HUES48 (cell line): ENCODE measurements at regions not wholly inside any gene's neighbourhood (a gene's known extent, or its start where the extent isn't known, plus 50 kb on each side); places are given as distances from the start of the nearest gene placed in this dataset.
"Not testable (repeated sequence)": the region's sequence is repeated elsewhere in the genome, so short reads cannot be mapped to it uniquely, and the experiment has no call there.

ENCODE experiments used
- H3K27ac ChIP-seq: one replicate; pipeline ENCODE4 v1.7.0; 2013; ENCODE audit warnings: low read depth, low read length, inconsistent platforms
- H3K27me3 ChIP-seq: 2 replicates; pipeline ENCODE4 v1.6.1; 2013; ENCODE audit warnings: mild to moderate bottlenecking, low read length; ENCODE audit not compliant: control insufficient read depth, insufficient read depth
- H3K36me3 ChIP-seq: 2 replicates; pipeline ENCODE4 v1.6.1; 2013; ENCODE audit warnings: low read length; ENCODE audit not compliant: control insufficient read depth, insufficient read depth
- H3K4me1 ChIP-seq: 2 replicates; pipeline ENCODE4 v1.6.1; 2013; ENCODE audit warnings: mild to moderate bottlenecking, low read length; ENCODE audit not compliant: control insufficient read depth, insufficient read depth
- H3K4me3 ChIP-seq: 2 replicates; pipeline ENCODE4 v1.5.1; 2013; ENCODE audit warnings: mild to moderate bottlenecking, low read depth, low read length
- H3K9ac ChIP-seq: 2 replicates; pipeline ENCODE4 v1.6.1; 2013; ENCODE audit warnings: mild to moderate bottlenecking, low read depth, low read length, moderate library complexity
- H3K9me3 ChIP-seq: 2 replicates; pipeline ENCODE4 v1.6.1; 2013; ENCODE audit warnings: low read length; ENCODE audit not compliant: control insufficient read depth, insufficient read depth

- Histone ChIP-seq H3K4me3 (no peak overlapping the region), H3K9me3 (no peaks in the 10 kb centered on the region), H3K36me3 (no peaks in the 10 kb centered on the region), H3K27me3 (no peaks in the 10 kb centered on the region), H3K9ac (no peak overlapping the region), H3K27ac (no peak overlapping the region), H3K4me1 (peaks cover 28% of the 10 kb centered on the region)
These were observed 287.2 kb downstream of the NUF2 start for GRCh38 chr1:163608979-163609378.

GRCh38 chr1:163609858-163610257 is 288.1 kb downstream of the NUF2 start:
- Histone ChIP-seq H3K4me1 (peaks cover 36% of the 10 kb centered on the region), H3K27ac (no peak overlapping the region), H3K9ac (no peak overlapping the region), H3K9me3 (no peaks in the 10 kb centered on the region), H3K36me3 (no peaks in the 10 kb centered on the region), H3K27me3 (no peaks in the 10 kb centered on the region), H3K4me3 (no peak overlapping the region)

- peaks cover 41% of the 10 kb centered on the region for H3K4me1 ChIP-seq
- H3K9me3 ChIP-seq: no peaks in the 10 kb centered on the region
- H3K27ac ChIP-seq: no peak overlapping the region
- H3K9ac ChIP-seq: no peak overlapping the region
- no peak overlapping the region for H3K4me3 ChIP-seq
- H3K36me3 ChIP-seq: no peaks in the 10 kb centered on the region
- H3K27me3 ChIP-seq: no peaks in the 10 kb centered on the region
These were observed 288.7 kb downstream of the NUF2 start for GRCh38 chr1:163610486-163610885.

- Histone ChIP-seq H3K4me3 (no peak overlapping the region), H3K9me3 (peaks cover under 1% of the 10 kb centered on the region; the same call in 1 of the 2 replicates), H3K27me3 (no peaks in the 10 kb centered on the region), H3K9ac (no peak overlapping the region), H3K36me3 (no peaks in the 10 kb centered on the region), H3K27ac (peak overlapping the region; percentile 54), H3K4me1 (peaks cover 46% of the 10 kb centered on the region)
These were observed 292.6 kb downstream of the NUF2 start for GRCh38 chr1:163614361-163614760.

GRCh38 chr1:163628034-163628773 is 306.4 kb downstream of the NUF2 start:
- H3K4me3 ChIP-seq: no peak overlapping the region
- no peaks in the 10 kb centered on the region for H3K4me1 ChIP-seq
- H3K36me3 ChIP-seq: no peaks in the 10 kb centered on the region

GRCh38 chr1:163632269-163632668 is 310.5 kb downstream of the NUF2 start:
- Histone ChIP-seq H3K9me3 (peaks cover 8% of the 10 kb centered on the region; the same call in 1 of the 2 replicates), H3K27me3 (no peaks in the 10 kb centered on the region)

More at GRCh38 chr1:163628034-163628773, 306.4 kb downstream of the NUF2 start:
- H3K27ac ChIP-seq: no peak overlapping the region
- no peaks in the 10 kb centered on the region for H3K27me3 ChIP-seq
- H3K9ac ChIP-seq: no peak overlapping the region
- H3K9me3 ChIP-seq: peaks cover 8% of the 10 kb centered on the region; the same call in 1 of the 2 replicates

GRCh38 chr1:163633366-163633765 is 311.6 kb downstream of the NUF2 start:
- peaks cover 8% of the 10 kb centered on the region; the same call in 1 of the 2 replicates for H3K9me3 ChIP-seq

More at GRCh38 chr1:163632269-163632668, 310.5 kb downstream of the NUF2 start:
- H3K36me3 ChIP-seq: no peaks in the 10 kb centered on the region
- H3K27ac ChIP-seq: no peak overlapping the region
- H3K4me1 ChIP-seq: no peaks in the 10 kb centered on the region
- H3K9ac ChIP-seq: no peak overlapping the region
- no peak overlapping the region for H3K4me3 ChIP-seq

GRCh38 chr1:163645676-163646075 is 323.9 kb downstream of the NUF2 start:
- H3K36me3 ChIP-seq, H3K4me3 ChIP-seq, H3K27me3 ChIP-seq, H3K9ac ChIP-seq, H3K4me1 ChIP-seq, H3K9me3 ChIP-seq, H3K27ac ChIP-seq: not testable (repeated sequence)

More at GRCh38 chr1:163633366-163633765, 311.6 kb downstream of the NUF2 start:
- Histone ChIP-seq H3K4me1 (no peaks in the 10 kb centered on the region), H3K27ac (no peak overlapping the region), H3K27me3 (no peaks in the 10 kb centered on the region), H3K36me3 (no peaks in the 10 kb centered on the region), H3K4me3 (no peak overlapping the region), H3K9ac (no peak overlapping the region)

GRCh38 chr1:163650624-163651023 is 328.9 kb downstream of the NUF2 start:
- Histone ChIP-seq H3K27me3 (no peaks in the 10 kb centered on the region), H3K4me3 (no peak overlapping the region), H3K36me3 (no peaks in the 10 kb centered on the region), H3K9ac (no peak overlapping the region), H3K27ac (no peak overlapping the region), H3K4me1 (0 out of 2 replicates have a peak, but pooled peaks cover 5% of the 10 kb centered on the region), H3K9me3 (no peaks in the 10 kb centered on the region)

- Histone ChIP-seq H3K27me3 (no peaks in the 10 kb centered on the region), H3K27ac (no peak overlapping the region), H3K36me3 (no peaks in the 10 kb centered on the region), H3K9me3 (no peaks in the 10 kb centered on the region), H3K4me3 (no peak overlapping the region), H3K9ac (no peak overlapping the region), H3K4me1 (0 out of 2 replicates have a peak, but pooled peaks cover 5% of the 10 kb centered on the region)
These were observed 330.7 kb downstream of the NUF2 start for GRCh38 chr1:163652441-163652840.

GRCh38 chr1:163655565-163655964 is 333.8 kb downstream of the NUF2 start:
- no peaks in the 10 kb centered on the region for H3K36me3 ChIP-seq
- 0 out of 2 replicates have a peak, but pooled peaks cover 5% of the 10 kb centered on the region for H3K4me1 ChIP-seq
- H3K9ac ChIP-seq: no peak overlapping the region
- H3K4me3 ChIP-seq: no peak overlapping the region
- H3K9me3 ChIP-seq: no peaks in the 10 kb centered on the region
- H3K27me3 ChIP-seq: no peaks in the 10 kb centered on the region
- no peak overlapping the region for H3K27ac ChIP-seq
